SK-N-SH treated with all-trans-retinoic acid at 6 μM for 48 hours (cell line): ENCODE measurements at regions not wholly inside any gene's neighbourhood (a gene's known extent, or its start where the extent isn't known, plus 50 kb on each side); places are given as distances from the start of the nearest gene placed in this dataset.

Source experiments
- ARNTL ChIP-seq: fragments of 450-650 bp; formaldehyde crosslinking; IDR thresholded peaks from 2 replicates; pipeline ENCODE4 v1.5.0; 2020; ENCODE audit warnings: low read depth, mild to moderate bottlenecking, moderate library complexity, borderline replicate concordance
- GLIS3 ChIP-seq: fragments of 250-450 bp; sonication (Bioruptor Pico); IDR thresholded peaks from 2 replicates; pipeline ENCODE4 v1.5.0; 2020; ENCODE audit warnings: mild to moderate bottlenecking, moderate library complexity
- ISL1 ChIP-seq: fragments of 250-450 bp; sonication (Bioruptor Pico); IDR thresholded peaks from 2 replicates; pipeline ENCODE4 v2.1.2; 2022; ENCODE audit warnings: mild to moderate bottlenecking, moderate library complexity
- RARB ChIP-seq: fragments of 250-450 bp; sonication (Bioruptor Pico); IDR thresholded peaks from 2 replicates; pipeline ENCODE4 v1.8.0; 2021; ENCODE audit warnings: mild to moderate bottlenecking, moderate library complexity
- TCF4 ChIP-seq: fragments of 250-450 bp; sonication (Bioruptor Pico); IDR thresholded peaks from 2 replicates; pipeline ENCODE4 v1.8.0; 2021; ENCODE audit warnings: mild to moderate bottlenecking, moderate library complexity, borderline replicate concordance
- TOX ChIP-seq: fragments of 250-450 bp; sonication (Bioruptor Pico); IDR thresholded peaks from 2 replicates; pipeline ENCODE4 v1.8.0; 2021; ENCODE audit warnings: mild to moderate bottlenecking, moderate library complexity, borderline replicate concordance
- TSHZ2 ChIP-seq: fragments of 250-450 bp; sonication (Bioruptor Pico); IDR thresholded peaks from 2 replicates; pipeline ENCODE4 v1.5.0; 2020; ENCODE audit warnings: mild to moderate bottlenecking, moderate library complexity
- ZFP30 ChIP-seq: fragments of 450-650 bp; formaldehyde crosslinking; IDR thresholded peaks from 2 replicates; pipeline ENCODE4 v1.5.0; 2022; ENCODE audit warnings: mild to moderate bottlenecking, moderate library complexity
- ZNF565 ChIP-seq: fragments of 450-650 bp; formaldehyde crosslinking; conservative IDR thresholded peaks from 2 replicates; pipeline ENCODE4 v1.5.0; 2020; ENCODE audit warnings: low read depth, mild to moderate bottlenecking, moderate library complexity
- ZNF8 ChIP-seq: fragments of 450-650 bp; formaldehyde crosslinking; IDR thresholded peaks from 2 replicates; pipeline ENCODE4 v1.5.0; 2020; ENCODE audit warnings: mild to moderate bottlenecking, moderate library complexity

GRCh38 chr4:14787221-14787620, 215.1 kb upstream of the CPEB2 start:
- TF ChIP-seq ZNF565 (CRISPR knock-in tag), result no peak
- no peak for TF ChIP-seq TSHZ2
- TF ChIP-seq ZFP30 (CRISPR knock-in tag), result no peak
- no peak for TF ChIP-seq TCF4 (CRISPR knock-in tag)
- no peak for TF ChIP-seq ISL1 (CRISPR knock-in tag)
- no peak for TF ChIP-seq ARNTL (CRISPR knock-in tag)
- no peak for TF ChIP-seq ZNF8 (CRISPR knock-in tag)
- no peak for TF ChIP-seq GLIS3 (CRISPR knock-in tag)
- TF ChIP-seq TOX (CRISPR knock-in tag), result no peak
- TF ChIP-seq RARB (CRISPR knock-in tag), result no peak
